ENCODE measurements at regions not wholly inside any gene's neighbourhood (a gene's known extent, or its start where the extent isn't known, plus 50 kb on each side); places are given as distances from the start of the nearest gene placed in this dataset.

- 85 to 88% methylated on average over 5 of the region's 5 CpGs for WGBS, 2 experiments (ENCODE audit: low coverage in 1 of 2, low lambda C conversion rate in 2 of 2, missing lambda C conversion rate in 2 of 2)
- peaks cover 16% of the 10 kb centered on the region for H3F3A ChIP-seq (ENCODE audit: insufficient read depth)
- H3K9ac ChIP-seq, result no peak overlapping the region
- in situ Hi-C loops (cut with MboI), result no loop called here
- no peaks in the 10 kb centered on the region for H3K27me3 ChIP-seq (replicated peaks; ENCODE audit: insufficient read depth)
- 0 out of 2 replicates have a peak, but pooled peaks cover 13% of the 10 kb centered on the region for H3K4me1 ChIP-seq (ENCODE audit: insufficient read depth)
- no peak overlapping the region for H2AFZ ChIP-seq
- TF ChIP-seq EZH2 (IDR thresholded peaks at IDR 0.05; ENCODE audit: insufficient read depth, poor library complexity, severe bottlenecking) (no peak), EZH2phosphoT487 (IDR thresholded peaks at IDR 0.05; ENCODE audit: insufficient read depth, low read depth) (no peak)
- H3K9me2 ChIP-seq (ENCODE audit: insufficient read depth), result no peaks in the 10 kb centered on the region
- no peaks in the 10 kb centered on the region for H3K36me3 ChIP-seq (ENCODE audit: low read depth)
- no peaks in the 10 kb centered on the region for H3K79me2 ChIP-seq (ENCODE audit: insufficient read depth)
- no peaks in the 10 kb centered on the region for H3K9me3 ChIP-seq (ENCODE audit: low read depth)
- no peak overlapping the region for H3K4me3 ChIP-seq
- H3K4me2 ChIP-seq (ENCODE audit: unreplicated experiment), result no peak overlapping the region
- no peaks in the 10 kb centered on the region for H4K20me1 ChIP-seq (ENCODE audit: insufficient read depth)
- H3K27ac ChIP-seq, result no peak overlapping the region
- DNase-seq, result no peak
Observed at GRCh38 chr5:159467666-159468065, 137.4 kb upstream of the IL12B start.

GRCh38 chr5:159469496-159470372 lies 139.4 kb upstream of the IL12B start:
- H3K27me3 ChIP-seq (replicated peaks; ENCODE audit: insufficient read depth), result no peaks in the 10 kb centered on the region
- H3K27ac ChIP-seq, result no peak overlapping the region
- no peak overlapping the region for H3K9ac ChIP-seq
- DNase-seq, result peak; percentile 49
- in situ Hi-C loops (cut with MboI), result no loop called here
- H3K4me2 ChIP-seq (ENCODE audit: unreplicated experiment), result no peak overlapping the region
- 0 out of 2 replicates have a peak, but pooled peaks cover 4% of the 10 kb centered on the region for H3K4me1 ChIP-seq (ENCODE audit: insufficient read depth)
- TF ChIP-seq EZH2 (IDR thresholded peaks at IDR 0.05; ENCODE audit: insufficient read depth, poor library complexity, severe bottlenecking) (no peak), EZH2phosphoT487 (IDR thresholded peaks at IDR 0.05; ENCODE audit: insufficient read depth, low read depth) (no peak)
- H3K4me3 ChIP-seq, result no peak overlapping the region
- 17 to 18% methylated on average over 11 of the region's 11 CpGs for WGBS, 2 experiments (ENCODE audit: low coverage in 1 of 2, low lambda C conversion rate in 2 of 2, missing lambda C conversion rate in 2 of 2)
- no peaks in the 10 kb centered on the region for H3F3A ChIP-seq (ENCODE audit: insufficient read depth)
- no peaks in the 10 kb centered on the region for H3K79me2 ChIP-seq (ENCODE audit: insufficient read depth)
- H3K9me2 ChIP-seq (ENCODE audit: insufficient read depth), result no peaks in the 10 kb centered on the region
- H3K9me3 ChIP-seq (ENCODE audit: low read depth), result no peaks in the 10 kb centered on the region
- H2AFZ ChIP-seq, result peak overlapping the region; percentile 25; the same call in 1 of the 2 replicates
- no peaks in the 10 kb centered on the region for H4K20me1 ChIP-seq (ENCODE audit: insufficient read depth)
- no peaks in the 10 kb centered on the region for H3K36me3 ChIP-seq (ENCODE audit: low read depth)

- Histone ChIP-seq H3K9me2 (ENCODE audit: insufficient read depth) (no peaks in the 10 kb centered on the region), H4K20me1 (ENCODE audit: insufficient read depth) (no peaks in the 10 kb centered on the region), H3K4me1 (ENCODE audit: insufficient read depth) (0 out of 2 replicates have a peak, but pooled peaks cover 4% of the 10 kb centered on the region), H3K79me2 (ENCODE audit: insufficient read depth) (no peaks in the 10 kb centered on the region), H3K27ac (no peak overlapping the region), H3K27me3 (replicated peaks; ENCODE audit: insufficient read depth) (no peaks in the 10 kb centered on the region), H3K36me3 (ENCODE audit: low read depth) (no peaks in the 10 kb centered on the region), H2AFZ (no peak overlapping the region), H3K9ac (no peak overlapping the region), H3K9me3 (ENCODE audit: low read depth) (no peaks in the 10 kb centered on the region), H3K4me3 (no peak overlapping the region), H3F3A (ENCODE audit: insufficient read depth) (no peaks in the 10 kb centered on the region), H3K4me2 (ENCODE audit: unreplicated experiment) (no peak overlapping the region)
- in situ Hi-C loops (cut with MboI), result no loop called here
- 19 to 31% methylated on average over 2 of the region's 2 CpGs for WGBS, 2 experiments (ENCODE audit: low coverage in 1 of 2, low lambda C conversion rate in 2 of 2, missing lambda C conversion rate in 2 of 2)
- no peak for TF ChIP-seq EZH2 (IDR thresholded peaks at IDR 0.05; ENCODE audit: insufficient read depth, poor library complexity, severe bottlenecking)
- TF ChIP-seq EZH2phosphoT487 (IDR thresholded peaks at IDR 0.05; ENCODE audit: insufficient read depth, low read depth), result no peak
- no peak for DNase-seq
Observed at GRCh38 chr5:159471904-159472303, 141.6 kb upstream of the IL12B start.

- Histone ChIP-seq H3K27ac (no peak overlapping the region), H3K79me2 (ENCODE audit: insufficient read depth) (no peaks in the 10 kb centered on the region), H3F3A (ENCODE audit: insufficient read depth) (no peaks in the 10 kb centered on the region), H3K9me3 (ENCODE audit: low read depth) (no peaks in the 10 kb centered on the region), H3K9me2 (ENCODE audit: insufficient read depth) (no peaks in the 10 kb centered on the region), H2AFZ (no peak overlapping the region), H3K4me1 (ENCODE audit: insufficient read depth) (peaks cover 4% of the 10 kb centered on the region; the same call in 1 of the 2 replicates), H3K27me3 (replicated peaks; ENCODE audit: insufficient read depth) (no peaks in the 10 kb centered on the region), H3K4me2 (ENCODE audit: unreplicated experiment) (no peak overlapping the region), H4K20me1 (ENCODE audit: insufficient read depth) (no peaks in the 10 kb centered on the region), H3K9ac (no peak overlapping the region), H3K36me3 (ENCODE audit: low read depth) (no peaks in the 10 kb centered on the region), H3K4me3 (no peak overlapping the region)
- in situ Hi-C loops (cut with MboI), result no loop called here
- no peak for TF ChIP-seq EZH2 (IDR thresholded peaks at IDR 0.05; ENCODE audit: insufficient read depth, poor library complexity, severe bottlenecking)
- no peak for TF ChIP-seq EZH2phosphoT487 (IDR thresholded peaks at IDR 0.05; ENCODE audit: insufficient read depth, low read depth)
- DNase-seq, result no peak
Observed at GRCh38 chr5:159475026-159475425, 144.7 kb upstream of the IL12B start.

Measured in GM23248 (cell line).